ENCODE measurements at regions not wholly inside any gene's neighbourhood (a gene's known extent, or its start where the extent isn't known, plus 50 kb on each side); places are given as distances from the start of the nearest gene placed in this dataset.

GRCh38 chr13:39226359-39226758, 188.1 kb downstream of the NHLRC3 start:
- TF ChIP-seq YY1 (IDR thresholded peaks at IDR 0.05; ENCODE audit: insufficient read depth, insufficient read length) (no peak), SUZ12 (IDR thresholded peaks at IDR 0.05; ENCODE audit: extremely low read depth, insufficient read depth, insufficient read length) (no peak)
